ENCODE measurements at regions not wholly inside any gene's neighbourhood (a gene's known extent, or its start where the extent isn't known, plus 50 kb on each side); places are given as distances from the start of the nearest gene placed in this dataset.

DNA sequence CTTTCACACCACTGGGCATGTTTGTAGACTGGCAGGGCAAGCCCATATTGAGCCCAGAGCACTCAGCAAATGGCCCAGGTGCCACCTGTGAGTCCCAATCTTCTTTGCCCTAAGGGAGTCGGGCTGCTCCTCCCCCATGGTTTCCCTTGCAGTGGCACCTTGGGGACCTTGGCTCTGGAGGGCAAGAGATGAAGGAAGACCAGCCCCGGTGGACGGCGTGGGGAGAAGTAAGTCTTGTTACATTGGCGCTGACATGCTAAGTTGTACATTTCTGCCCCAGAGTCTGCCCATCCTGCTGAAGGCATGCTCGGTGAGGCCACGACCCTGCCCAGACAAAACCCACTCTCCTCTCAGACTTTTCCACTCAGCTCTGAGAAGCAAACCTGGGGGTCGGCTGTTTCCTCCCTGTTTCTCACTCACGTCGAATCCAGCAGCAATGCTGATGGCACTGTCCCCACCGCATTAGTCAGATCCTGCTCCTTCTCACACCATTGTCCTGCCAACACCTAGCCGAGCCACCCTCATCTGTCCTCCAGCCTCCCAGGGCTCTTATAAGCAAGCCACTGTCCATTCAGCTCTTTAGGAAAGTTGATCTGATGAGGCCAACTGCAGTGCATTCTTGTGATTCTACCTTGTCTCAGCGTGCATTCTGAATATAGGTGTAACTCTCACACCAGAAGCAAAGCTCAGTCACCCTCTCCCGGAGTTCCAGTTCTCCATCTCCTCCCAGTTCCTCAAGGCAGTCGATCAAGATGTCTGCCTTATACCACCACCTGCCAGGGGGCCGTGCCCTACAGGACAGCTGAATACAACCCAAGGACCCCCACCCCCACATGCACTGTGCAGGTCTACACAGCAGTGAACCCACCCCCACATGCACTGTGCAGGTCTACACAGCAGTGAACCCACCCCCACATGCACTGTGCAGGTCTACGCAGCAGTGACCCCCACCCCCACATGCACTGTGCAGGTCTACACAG lies 827.1 kb downstream of the TBC1D22A start:
- TF ChIP-seq, protein P1, sequence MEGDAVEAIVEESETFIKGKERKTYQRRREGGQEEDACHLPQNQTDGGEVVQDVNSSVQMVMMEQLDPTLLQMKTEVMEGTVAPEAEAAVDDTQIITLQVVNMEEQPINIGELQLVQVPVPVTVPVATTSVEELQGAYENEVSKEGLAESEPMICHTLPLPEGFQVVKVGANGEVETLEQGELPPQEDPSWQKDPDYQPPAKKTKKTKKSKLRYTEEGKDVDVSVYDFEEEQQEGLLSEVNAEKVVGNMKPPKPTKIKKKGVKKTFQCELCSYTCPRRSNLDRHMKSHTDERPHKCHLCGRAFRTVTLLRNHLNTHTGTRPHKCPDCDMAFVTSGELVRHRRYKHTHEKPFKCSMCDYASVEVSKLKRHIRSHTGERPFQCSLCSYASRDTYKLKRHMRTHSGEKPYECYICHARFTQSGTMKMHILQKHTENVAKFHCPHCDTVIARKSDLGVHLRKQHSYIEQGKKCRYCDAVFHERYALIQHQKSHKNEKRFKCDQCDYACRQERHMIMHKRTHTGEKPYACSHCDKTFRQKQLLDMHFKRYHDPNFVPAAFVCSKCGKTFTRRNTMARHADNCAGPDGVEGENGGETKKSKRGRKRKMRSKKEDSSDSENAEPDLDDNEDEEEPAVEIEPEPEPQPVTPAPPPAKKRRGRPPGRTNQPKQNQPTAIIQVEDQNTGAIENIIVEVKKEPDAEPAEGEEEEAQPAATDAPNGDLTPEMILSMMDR (IDR thresholded peaks at IDR 0.05) = no peak
- TF ChIP-seq ZFX (IDR thresholded peaks at IDR 0.05; ENCODE audit: borderline replicate concordance) = no peak
- H3K27ac ChIP-seq = no peak overlapping the region

DNA sequence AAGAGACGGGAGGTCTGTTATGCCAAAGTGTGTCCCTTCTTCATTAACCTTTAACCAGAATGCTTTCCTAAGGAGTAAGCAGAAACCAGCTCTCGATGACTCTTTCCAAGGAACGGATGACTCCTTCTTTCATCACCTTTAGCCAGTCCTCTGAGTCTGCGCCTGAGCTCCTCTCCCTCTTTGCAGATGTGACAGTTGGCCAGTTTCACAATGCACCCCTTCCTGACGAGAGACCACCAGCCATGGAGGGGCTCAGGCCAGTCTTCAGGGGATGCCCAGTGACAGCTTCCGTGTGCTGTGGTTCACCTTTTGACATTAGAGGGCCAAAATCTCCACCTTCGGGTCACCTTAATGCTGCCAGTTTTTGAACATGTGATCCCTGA lies 826.1 kb downstream of the TBC1D22A start:
- no peak for TF ChIP-seq ZFX (IDR thresholded peaks at IDR 0.05; ENCODE audit: borderline replicate concordance)
- TF ChIP-seq, protein P1 (IDR thresholded peaks at IDR 0.05) = no peak

DNA sequence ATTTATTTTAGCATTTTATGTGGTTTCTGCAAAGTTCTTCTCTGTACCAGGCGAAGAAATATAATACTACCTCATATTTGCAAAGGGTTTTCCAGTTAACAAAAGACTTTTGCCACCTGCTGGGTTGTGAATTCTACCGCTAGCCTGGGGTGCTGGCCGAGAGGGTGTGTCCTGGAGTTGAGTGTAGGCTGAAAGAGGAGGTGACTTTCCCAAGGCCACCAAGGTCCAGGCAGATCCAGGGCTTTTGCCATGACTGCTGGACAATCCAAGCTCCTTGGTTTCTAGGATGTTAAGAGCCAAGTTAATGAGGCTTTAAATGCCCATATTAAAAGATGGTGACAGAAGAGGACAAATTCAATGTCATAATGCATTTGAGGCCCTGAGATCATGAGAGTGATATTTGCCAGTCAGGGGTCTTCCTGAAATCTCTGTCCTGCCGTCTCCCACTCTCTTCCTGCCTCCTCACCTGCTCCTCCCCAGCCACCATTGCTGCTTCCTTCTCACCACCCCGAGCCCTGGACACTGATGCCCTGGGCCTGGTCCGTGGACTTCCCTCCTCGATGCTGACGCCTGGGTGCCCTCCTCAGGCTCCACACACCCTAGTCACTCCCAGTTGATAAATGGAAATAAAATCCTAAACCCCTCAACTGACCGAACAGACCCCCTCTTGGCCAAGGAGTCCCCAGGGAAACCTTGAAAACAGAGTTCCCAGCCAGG lies 825.6 kb downstream of the TBC1D22A start:
- TF ChIP-seq ZFX (IDR thresholded peaks at IDR 0.05; ENCODE audit: borderline replicate concordance) = no peak
- TF ChIP-seq, protein P1 (IDR thresholded peaks at IDR 0.05) = no peak
- H3K27ac ChIP-seq = no peak overlapping the region

More for the DNA sequence above, 826.1 kb downstream of the TBC1D22A start:
- no peak overlapping the region for H3K27ac ChIP-seq

DNA sequence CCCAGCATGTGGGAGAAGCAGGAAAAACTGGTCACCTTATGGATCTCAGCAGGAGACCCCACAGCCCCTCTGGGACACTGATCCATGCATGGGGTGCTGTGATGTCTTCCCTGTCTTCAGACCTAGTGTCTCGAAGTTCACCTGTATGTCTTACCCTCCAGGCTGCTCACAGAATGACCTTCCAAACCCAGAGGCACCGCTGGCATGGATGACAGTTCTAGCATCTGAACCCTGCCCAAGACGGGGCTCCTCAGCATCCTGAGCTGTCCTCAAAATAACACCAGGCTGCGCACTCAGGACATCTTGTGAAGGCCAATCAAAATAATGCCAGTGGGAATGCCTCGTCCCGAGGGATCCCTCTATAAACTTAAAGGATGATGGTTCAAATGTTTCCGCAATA lies 824.9 kb downstream of the TBC1D22A start:
- TF ChIP-seq ZFX (IDR thresholded peaks at IDR 0.05; ENCODE audit: borderline replicate concordance) = no peak
- TF ChIP-seq, protein P1 (IDR thresholded peaks at IDR 0.05) = no peak
- H3K27ac ChIP-seq = no peak overlapping the region

DNA sequence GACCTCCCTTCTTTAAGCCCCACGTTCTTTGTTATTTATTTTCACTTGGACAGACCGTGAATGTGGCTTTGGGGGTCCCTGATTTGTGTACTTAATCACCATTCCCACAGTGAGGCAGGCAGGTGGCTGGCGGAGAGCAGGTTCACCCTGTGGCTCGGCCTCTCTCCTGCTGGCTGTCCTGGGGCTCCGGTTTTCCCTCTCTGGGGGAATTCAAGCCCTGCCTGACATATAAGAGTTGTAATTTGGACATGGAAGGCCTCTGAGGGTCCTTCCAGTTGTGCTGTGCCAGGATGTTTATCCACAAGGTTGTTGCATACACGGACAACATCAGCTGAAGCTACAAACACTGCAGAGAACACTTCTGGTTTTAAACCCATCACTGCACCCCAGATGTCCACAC lies 824.5 kb downstream of the TBC1D22A start:
- TF ChIP-seq, protein P1 (IDR thresholded peaks at IDR 0.05) = no peak
- TF ChIP-seq ZFX (IDR thresholded peaks at IDR 0.05; ENCODE audit: borderline replicate concordance) = no peak
- no peak overlapping the region for H3K27ac ChIP-seq

DNA sequence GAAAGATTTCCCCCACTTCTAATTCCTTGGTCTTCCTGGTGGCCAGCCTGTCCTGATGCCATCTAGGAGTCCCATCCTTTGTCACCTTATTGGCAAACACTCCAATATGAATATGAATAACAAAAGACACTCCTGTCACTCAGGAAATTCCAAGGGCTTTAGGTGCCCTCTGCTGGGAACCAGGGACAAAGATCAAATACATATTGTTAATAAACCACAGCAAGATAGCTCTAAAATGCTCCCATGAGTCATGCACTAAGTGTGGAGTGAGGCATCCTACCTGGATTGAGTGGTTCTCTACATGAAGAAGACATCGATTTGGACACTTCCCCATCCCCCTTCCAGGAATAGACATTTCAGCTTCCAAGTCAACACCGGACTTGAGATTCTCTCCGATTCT lies 823.6 kb downstream of the TBC1D22A start:
- TF ChIP-seq, protein P1 (IDR thresholded peaks at IDR 0.05) = no peak
- no peak for TF ChIP-seq ZFX (IDR thresholded peaks at IDR 0.05; ENCODE audit: borderline replicate concordance)

More for the DNA sequence above, 823.6 kb downstream of the TBC1D22A start:
- H3K27ac ChIP-seq = no peak overlapping the region
